Cardiac fibroblast (primary cell): ENCODE measurements at regions not wholly inside any gene's neighbourhood (a gene's known extent, or its start where the extent isn't known, plus 50 kb on each side); places are given as distances from the start of the nearest gene placed in this dataset.

Experiments used
- DNase-seq, 2 donors: peaks; one replicate each; pipeline versions ENCODE4 v3.0.0 to v3.0.0-alpha.2; 2010; ENCODE audit warnings: low read depth in 2 of 2
- H3K4me3 ChIP-seq, 2 donors: replicated peaks in 1 of 2; 1 replicate in 1 of 2; 2 replicates in 1 of 2; pipeline ENCODE4 v1.5.1; 2011; ENCODE audit warnings: low read depth in 2 of 2, low read length in 2 of 2, mild to moderate bottlenecking in 2 of 2, moderate library complexity in 1 of 2
- TF ChIP-seq, protein P1 (sequence below): IDR thresholded peaks from one replicate; pipeline ENCODE4 v1.5.1; 2011; ENCODE audit warnings: low read depth, mild to moderate bottlenecking, low read length, inconsistent platforms

- H3K4me3 ChIP-seq: no peak overlapping the region
- TF ChIP-seq, protein P1, sequence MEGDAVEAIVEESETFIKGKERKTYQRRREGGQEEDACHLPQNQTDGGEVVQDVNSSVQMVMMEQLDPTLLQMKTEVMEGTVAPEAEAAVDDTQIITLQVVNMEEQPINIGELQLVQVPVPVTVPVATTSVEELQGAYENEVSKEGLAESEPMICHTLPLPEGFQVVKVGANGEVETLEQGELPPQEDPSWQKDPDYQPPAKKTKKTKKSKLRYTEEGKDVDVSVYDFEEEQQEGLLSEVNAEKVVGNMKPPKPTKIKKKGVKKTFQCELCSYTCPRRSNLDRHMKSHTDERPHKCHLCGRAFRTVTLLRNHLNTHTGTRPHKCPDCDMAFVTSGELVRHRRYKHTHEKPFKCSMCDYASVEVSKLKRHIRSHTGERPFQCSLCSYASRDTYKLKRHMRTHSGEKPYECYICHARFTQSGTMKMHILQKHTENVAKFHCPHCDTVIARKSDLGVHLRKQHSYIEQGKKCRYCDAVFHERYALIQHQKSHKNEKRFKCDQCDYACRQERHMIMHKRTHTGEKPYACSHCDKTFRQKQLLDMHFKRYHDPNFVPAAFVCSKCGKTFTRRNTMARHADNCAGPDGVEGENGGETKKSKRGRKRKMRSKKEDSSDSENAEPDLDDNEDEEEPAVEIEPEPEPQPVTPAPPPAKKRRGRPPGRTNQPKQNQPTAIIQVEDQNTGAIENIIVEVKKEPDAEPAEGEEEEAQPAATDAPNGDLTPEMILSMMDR: no peak
- no peak for DNase-seq
Measured at GRCh38 chr11:92505689-92506088, 281.1 kb downstream of the FAT3 start.

GRCh38 chr11:92506809-92507336 lies 282.3 kb downstream of the FAT3 start:
- no peak for DNase-seq
- TF ChIP-seq, protein P1: no peak

GRCh38 chr11:92510591-92510990 lies 286.0 kb downstream of the FAT3 start:
- TF ChIP-seq, protein P1: no peak
- H3K4me3 ChIP-seq: no peak overlapping the region
- no peak for DNase-seq

More at GRCh38 chr11:92506809-92507336, 282.3 kb downstream of the FAT3 start:
- H3K4me3 ChIP-seq: no peak overlapping the region

- TF ChIP-seq, protein P1: no peak
- H3K4me3 ChIP-seq: no peak overlapping the region
- no peak for DNase-seq
Measured at GRCh38 chr11:92511522-92512203, 287.0 kb downstream of the FAT3 start.

- TF ChIP-seq, protein P1: no peak
- DNase-seq: no peak
- no peak overlapping the region for H3K4me3 ChIP-seq
Measured at GRCh38 chr11:92512204-92512569, 287.6 kb downstream of the FAT3 start.

- H3K4me3 ChIP-seq: no peak overlapping the region
- TF ChIP-seq, protein P1: no peak
- no peak for DNase-seq
Measured at GRCh38 chr11:92523611-92524010, 299.0 kb downstream of the FAT3 start.
